ENCODE measurements at regions not wholly inside any gene's neighbourhood (a gene's known extent, or its start where the extent isn't known, plus 50 kb on each side); places are given as distances from the start of the nearest gene placed in this dataset.

- no peaks in the 10 kb centered on the region for H3K27me3 ChIP-seq
- no peak for DNase-seq
- H3K4me3 ChIP-seq = no peak overlapping the region
- H3K27ac ChIP-seq = no peak overlapping the region
- TF ChIP-seq CTCF (IDR thresholded peaks at IDR 0.05) = no peak
- no peak for TF ChIP-seq POLR2A (IDR thresholded peaks at IDR 0.05)
- H3K4me1 ChIP-seq = no peaks in the 10 kb centered on the region
- no peaks in the 10 kb centered on the region for H3K9me3 ChIP-seq
- intact Hi-C loops (cut with DNase I; ENCODE audit: low total_unique reads) = no loop called here
- no peaks in the 10 kb centered on the region for H3K36me3 ChIP-seq
These were observed 54.5 kb upstream of the PALM2AKAP2 start for GRCh38 chr9:109725460-109725859.

- H3K36me3 ChIP-seq = no peaks in the 10 kb centered on the region
- no peak overlapping the region for H3K27ac ChIP-seq
- no peaks in the 10 kb centered on the region for H3K27me3 ChIP-seq
- no peak overlapping the region for H3K4me3 ChIP-seq
- intact Hi-C loops (cut with DNase I; ENCODE audit: low total_unique reads) = no loop called here
- H3K4me1 ChIP-seq = no peaks in the 10 kb centered on the region
- no peaks in the 10 kb centered on the region for H3K9me3 ChIP-seq
- TF ChIP-seq POLR2A (IDR thresholded peaks at IDR 0.05) (no peak), CTCF (IDR thresholded peaks at IDR 0.05) (no peak)
- DNase-seq = no peak
These were observed 53.9 kb upstream of the PALM2AKAP2 start for GRCh38 chr9:109726119-109726518.

- no peaks in the 10 kb centered on the region for H3K9me3 ChIP-seq
- H3K4me3 ChIP-seq = no peak overlapping the region
- H3K27ac ChIP-seq = no peak overlapping the region
- no peaks in the 10 kb centered on the region for H3K27me3 ChIP-seq
- H3K4me1 ChIP-seq = no peaks in the 10 kb centered on the region
- no peak for DNase-seq
- intact Hi-C loops (cut with DNase I; ENCODE audit: low total_unique reads) = no loop called here
- TF ChIP-seq CTCF (IDR thresholded peaks at IDR 0.05) = no peak
- no peak for TF ChIP-seq POLR2A (IDR thresholded peaks at IDR 0.05)
- H3K36me3 ChIP-seq = no peaks in the 10 kb centered on the region
These were observed 51.2 kb upstream of the PALM2AKAP2 start for GRCh38 chr9:109728686-109729300.

- Histone ChIP-seq H3K36me3 (no peaks in the 10 kb centered on the region), H3K4me3 (no peak overlapping the region), H3K9me3 (no peaks in the 10 kb centered on the region), H3K4me1 (no peaks in the 10 kb centered on the region), H3K27me3 (no peaks in the 10 kb centered on the region), H3K27ac (no peak overlapping the region)
- intact Hi-C loops (cut with DNase I; ENCODE audit: low total_unique reads) = no loop called here
- TF ChIP-seq POLR2A (IDR thresholded peaks at IDR 0.05) = no peak
- no peak for TF ChIP-seq CTCF (IDR thresholded peaks at IDR 0.05)
- DNase-seq = no peak
These were observed 50.5 kb upstream of the PALM2AKAP2 start for GRCh38 chr9:109729513-109729912.
